Sigmoid colon (tissue), 4 donors: ENCODE measurements at regions not wholly inside any gene's neighbourhood (a gene's known extent, or its start where the extent isn't known, plus 50 kb on each side); places are given as distances from the start of the nearest gene placed in this dataset.

Experiments used
- EP300 ChIP-seq, 4 donors: sonication (generic); formaldehyde crosslinking; IDR thresholded peaks; one replicate each; pipeline ENCODE4 v1.6.1; 2017; ENCODE audit warnings: antibody characterized with exemption in 4 of 4
- POLR2A ChIP-seq, 2 donors: fragments of 450-650 bp; IDR thresholded peaks; one replicate each; pipeline ENCODE4 v1.6.1; 2016; ENCODE audit warnings: antibody characterized with exemption in 2 of 2, mild to moderate bottlenecking in 2 of 2, moderate library complexity in 2 of 2
- POLR2AphosphoS5 ChIP-seq, 4 donors: sonication (generic); formaldehyde crosslinking; IDR thresholded peaks; one replicate each; pipeline ENCODE4 v1.6.1; 2017; ENCODE audit warnings: antibody characterized with exemption in 4 of 4

DNA sequence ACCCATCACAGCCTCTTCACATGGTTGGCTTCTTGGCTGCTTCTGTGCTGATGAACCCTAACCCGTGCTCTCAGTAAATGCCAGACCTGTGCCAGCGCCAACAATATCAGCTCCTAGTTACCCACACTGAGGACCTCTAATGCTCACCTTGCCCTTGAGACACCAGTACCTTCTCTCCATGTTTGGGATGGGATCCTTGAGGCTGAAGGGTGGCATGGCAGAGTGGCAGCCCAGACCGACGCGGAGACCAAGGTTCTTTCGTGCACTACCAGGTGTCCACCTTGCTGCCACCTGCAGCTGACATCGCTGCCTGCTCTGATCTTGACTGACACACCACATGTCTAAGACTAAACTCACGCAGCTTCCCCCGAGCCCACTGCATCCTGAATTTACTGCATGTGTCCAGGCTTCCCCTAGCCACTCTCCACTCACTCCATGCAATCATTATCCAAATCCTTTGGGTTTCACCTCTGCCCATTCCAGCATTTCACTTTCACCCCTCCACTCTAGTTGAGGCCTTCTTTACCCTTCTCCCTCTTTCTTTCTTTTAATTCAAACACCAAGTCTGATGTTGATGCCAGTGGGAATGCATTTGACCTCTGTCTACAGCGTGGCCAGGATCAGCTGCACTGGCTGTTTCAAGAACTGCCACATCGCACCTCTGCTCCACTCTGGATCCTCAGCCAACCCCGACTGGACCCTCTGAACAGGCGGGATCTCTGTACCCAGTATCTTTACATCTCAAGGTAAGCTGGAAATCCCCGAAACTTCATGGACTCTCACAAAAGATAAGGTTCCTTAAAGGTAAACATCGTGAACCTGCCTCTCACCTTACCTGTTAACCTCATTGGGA lies 294.9 kb downstream of the GLRX3 start:
- no peak for TF ChIP-seq POLR2AphosphoS5 (IDR thresholded peaks at IDR 0.05)
- TF ChIP-seq POLR2A (IDR thresholded peaks at IDR 0.05), result no peak
- TF ChIP-seq EP300 (IDR thresholded peaks at IDR 0.05), result no peak
